Mesendoderm (in vitro differentiated cells): ENCODE measurements at regions not wholly inside any gene's neighbourhood (a gene's known extent, or its start where the extent isn't known, plus 50 kb on each side); places are given as distances from the start of the nearest gene placed in this dataset.

Experiments used
- DNase-seq: peaks from one replicate; pipeline ENCODE4 v3.0.0; 2013
- H2AK5ac ChIP-seq: 2 replicates; pipeline ENCODE4 v1.6.1; 2013; ENCODE audit warnings: low read length, inconsistent platforms
- H2BK120ac ChIP-seq: 2 replicates; pipeline ENCODE4 v1.6.1; 2013; ENCODE audit warnings: low read depth, mild to moderate bottlenecking, low read length, moderate library complexity, mixed read lengths
- H2BK15ac ChIP-seq: replicated peaks from 2 replicates; pipeline ENCODE4 v1.6.1; 2013; ENCODE audit warnings: low read depth, mild to moderate bottlenecking, moderate library complexity
- H2BK5ac ChIP-seq: 2 replicates; pipeline ENCODE4 v1.6.1; 2013; ENCODE audit warnings: low read length, inconsistent platforms
- H3K18ac ChIP-seq: 2 replicates; pipeline ENCODE4 v1.6.1; 2013; ENCODE audit warnings: mild to moderate bottlenecking, low read length, mixed read lengths
- H3K23ac ChIP-seq: one replicate; pipeline ENCODE4 v1.6.1; 2013; ENCODE audit warnings: low read length
- H3K27ac ChIP-seq: 2 replicates; pipeline ENCODE4 v1.5.1; 2013; ENCODE audit warnings: low read depth, mild to moderate bottlenecking, inconsistent platforms, low read length, moderate library complexity
- H3K27me3 ChIP-seq: 2 replicates; pipeline ENCODE4 v1.6.1; 2013; ENCODE audit warnings: low read length, control low read depth, mild to moderate bottlenecking, inconsistent platforms; ENCODE audit not compliant: insufficient read depth, poor library complexity
- H3K36me3 ChIP-seq: 2 replicates; pipeline ENCODE4 v1.6.1; 2013; ENCODE audit warnings: low read length, inconsistent platforms; ENCODE audit not compliant: control insufficient read depth, insufficient read depth
- H3K4ac ChIP-seq: one replicate; pipeline ENCODE4 v1.6.1; 2013; ENCODE audit warnings: low read depth, mild to moderate bottlenecking, low read length, moderate library complexity
- H3K4me1 ChIP-seq: 2 replicates; pipeline ENCODE4 v1.6.1; 2013; ENCODE audit warnings: low read depth, low read length, inconsistent platforms; ENCODE audit not compliant: control insufficient read depth
- H3K4me2 ChIP-seq: 2 replicates; pipeline ENCODE4 v1.6.1; 2013; ENCODE audit warnings: low read length
- H3K4me3 ChIP-seq: 2 replicates; pipeline ENCODE4 v1.5.1; 2013; ENCODE audit warnings: mild to moderate bottlenecking, low read length
- H3K56ac ChIP-seq: one replicate; pipeline ENCODE4 v1.6.1; 2013; ENCODE audit warnings: low read length
- H3K79me1 ChIP-seq: 2 replicates; pipeline ENCODE4 v1.6.1; 2013; ENCODE audit warnings: low read length, inconsistent platforms
- H3K79me2 ChIP-seq: 2 replicates; pipeline ENCODE4 v1.6.1; 2013; ENCODE audit warnings: mild to moderate bottlenecking, low read length; ENCODE audit not compliant: control insufficient read depth, insufficient read depth
- H3K9ac ChIP-seq: 2 replicates; pipeline ENCODE4 v1.6.1; 2013; ENCODE audit warnings: low read length, inconsistent platforms
- H4K5ac ChIP-seq: one replicate; pipeline ENCODE4 v1.6.1; 2013; ENCODE audit warnings: low read length
- H4K8ac ChIP-seq: one replicate; pipeline ENCODE4 v1.6.1; 2013; ENCODE audit warnings: low read depth, mild to moderate bottlenecking, control low read depth, low read length, moderate library complexity
- WGBS: extraction: QIAGEN DNeasy Blood & Tissue Kit; methylation state at CpG from one replicate; pipeline ENCODE4 v1.1.7; 2013; ENCODE audit warnings: low lambda C conversion rate, missing lambda C conversion rate; ENCODE audit not compliant: insufficient coverage; ENCODE audit errors: extremely low coverage; 5-methylcytosine and 5-hydroxymethylcytosine counted together

DNA sequence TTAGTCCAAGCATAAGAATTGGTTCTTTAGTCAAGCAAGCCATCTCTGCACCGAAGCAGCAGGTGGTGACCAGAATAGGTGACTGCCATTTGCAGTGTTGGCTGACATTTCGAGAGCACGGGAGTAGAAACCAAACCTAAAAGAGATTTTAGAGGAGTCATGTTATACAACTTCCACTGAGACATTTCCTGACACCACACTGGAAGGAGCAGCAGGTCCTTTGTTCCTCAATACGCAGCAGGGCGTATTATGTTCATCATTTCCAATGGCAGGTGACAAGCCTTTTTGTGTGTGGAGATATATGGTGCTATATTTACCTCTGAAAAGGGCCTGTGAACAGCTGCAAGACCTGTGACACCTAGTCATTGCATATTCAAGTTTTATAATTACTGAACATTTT is 418.8 kb upstream of the NETO1 start:
- Histone ChIP-seq H4K8ac (no peak overlapping the region), H2BK5ac (no peak overlapping the region), H3K18ac (no peak overlapping the region), H4K5ac (no peak overlapping the region), H2AK5ac (no peak overlapping the region), H3K27me3 (no peaks in the 10 kb centered on the region), H3K27ac (no peak overlapping the region), H3K36me3 (no peaks in the 10 kb centered on the region), H2BK15ac (no peak overlapping the region), H3K4me3 (no peak overlapping the region), H3K56ac (no peak overlapping the region), H3K9ac (no peak overlapping the region), H3K4ac (no peak overlapping the region), H3K79me1 (no peaks in the 10 kb centered on the region), H3K4me1 (no peaks in the 10 kb centered on the region), H2BK120ac (no peak overlapping the region), H3K79me2 (no peaks in the 10 kb centered on the region), H3K23ac (no peak overlapping the region), H3K4me2 (no peak overlapping the region)
- no peak for DNase-seq
- no CpG with 5 or more reads among the region's 5 CpGs for WGBS

DNA sequence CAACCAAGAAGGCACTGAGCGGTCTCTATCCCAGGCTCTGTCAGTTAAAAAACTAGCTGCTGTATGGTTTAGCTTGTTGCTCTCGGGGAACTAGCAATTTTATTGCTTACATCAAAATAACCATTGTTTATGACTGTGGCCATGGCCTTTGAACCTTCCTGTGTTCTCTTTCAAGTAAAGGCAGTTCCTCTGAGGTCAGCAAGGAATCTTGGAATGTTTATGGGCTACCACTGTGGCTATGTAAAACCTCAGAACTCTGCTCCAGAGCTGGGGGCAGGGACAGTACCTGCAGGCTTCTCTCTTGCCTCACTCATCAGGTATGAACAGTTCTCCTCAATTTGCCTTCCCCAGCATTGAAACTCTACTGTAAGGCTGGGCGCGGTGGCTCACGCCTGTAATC is 416.0 kb upstream of the NETO1 start:
- Histone ChIP-seq H2AK5ac (no peak overlapping the region), H3K56ac (no peak overlapping the region), H2BK120ac (no peak overlapping the region), H2BK5ac (no peak overlapping the region), H3K18ac (no peak overlapping the region), H3K27me3 (no peaks in the 10 kb centered on the region), H3K23ac (no peak overlapping the region), H2BK15ac (no peak overlapping the region), H3K79me2 (no peaks in the 10 kb centered on the region), H4K5ac (no peak overlapping the region), H3K4me1 (no peaks in the 10 kb centered on the region), H4K8ac (no peak overlapping the region), H3K36me3 (no peaks in the 10 kb centered on the region), H3K4me2 (no peak overlapping the region), H3K9ac (no peak overlapping the region), H3K79me1 (no peaks in the 10 kb centered on the region), H3K4ac (no peak overlapping the region), H3K4me3 (no peak overlapping the region), H3K27ac (no peak overlapping the region)
- no CpG with 5 or more reads among the region's 5 CpGs for WGBS
- DNase-seq = peak; percentile 53

DNA sequence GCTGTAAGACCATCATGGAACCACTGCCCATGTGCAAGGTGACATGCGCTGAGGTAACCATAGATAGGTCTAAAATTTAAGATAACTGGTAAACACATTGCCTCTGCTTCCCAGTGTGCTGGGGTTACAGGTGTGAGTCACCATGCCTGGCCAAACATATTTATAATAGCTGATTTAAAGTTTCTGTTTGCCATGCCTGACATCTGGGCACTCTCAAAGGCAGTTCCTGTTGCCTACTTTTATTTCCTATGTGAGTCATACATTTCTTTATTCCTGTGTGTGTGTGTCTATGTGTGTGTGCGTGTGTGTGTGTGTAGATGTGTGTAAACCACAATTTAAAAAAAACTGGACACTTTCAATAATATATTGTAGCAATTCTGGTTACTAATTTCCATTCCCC is 415.2 kb upstream of the NETO1 start:
- Histone ChIP-seq H2BK120ac (no peak overlapping the region), H3K18ac (no peak overlapping the region), H3K9ac (no peak overlapping the region), H3K23ac (no peak overlapping the region), H3K27ac (no peak overlapping the region), H3K4me2 (no peak overlapping the region), H2AK5ac (no peak overlapping the region), H3K4me3 (no peak overlapping the region), H3K79me2 (no peaks in the 10 kb centered on the region), H2BK5ac (no peak overlapping the region), H4K8ac (no peak overlapping the region), H3K4me1 (no peaks in the 10 kb centered on the region), H2BK15ac (no peak overlapping the region), H3K4ac (no peak overlapping the region), H4K5ac (no peak overlapping the region), H3K36me3 (no peaks in the 10 kb centered on the region), H3K79me1 (no peaks in the 10 kb centered on the region), H3K56ac (no peak overlapping the region), H3K27me3 (no peaks in the 10 kb centered on the region)
- DNase-seq = no peak
- no CpG with 5 or more reads among the region's 2 CpGs for WGBS

DNA sequence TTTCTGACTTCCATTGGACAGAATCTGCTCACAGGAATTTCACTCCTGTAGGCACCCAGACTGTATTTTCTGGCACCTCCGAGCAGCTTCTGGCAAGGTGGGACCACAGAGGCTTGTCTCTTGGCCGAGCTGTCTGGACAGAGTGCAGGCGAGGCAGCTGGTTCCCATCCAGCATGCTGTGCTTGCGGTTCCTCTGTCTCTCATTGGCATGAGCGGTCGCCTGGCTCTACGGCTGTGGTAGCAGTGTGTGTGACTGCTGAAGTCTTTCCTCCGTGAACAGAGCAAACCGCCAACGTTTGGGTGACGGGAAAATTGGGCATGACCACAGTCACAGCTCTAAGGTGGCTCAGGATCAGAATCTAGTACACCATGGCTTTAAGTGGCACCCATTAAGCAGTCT is 411.7 kb upstream of the NETO1 start:
- no peak overlapping the region for H3K9ac ChIP-seq
- H2BK5ac ChIP-seq = no peak overlapping the region
- H4K8ac ChIP-seq = no peak overlapping the region
- no peaks in the 10 kb centered on the region for H3K79me2 ChIP-seq
- no peak for DNase-seq
- no peaks in the 10 kb centered on the region for H3K4me1 ChIP-seq
- no peaks in the 10 kb centered on the region for H3K36me3 ChIP-seq
- no peak overlapping the region for H2AK5ac ChIP-seq
- H3K4me3 ChIP-seq = no peak overlapping the region
- H3K23ac ChIP-seq = no peak overlapping the region
- no peak overlapping the region for H3K4ac ChIP-seq
- WGBS = no CpG with 5 or more reads among the region's 11 CpGs
- H3K79me1 ChIP-seq = no peaks in the 10 kb centered on the region
- no peak overlapping the region for H4K5ac ChIP-seq
- H2BK15ac ChIP-seq = no peak overlapping the region
- H3K56ac ChIP-seq = no peak overlapping the region
- no peak overlapping the region for H3K27ac ChIP-seq
- H3K27me3 ChIP-seq = no peaks in the 10 kb centered on the region
- H3K18ac ChIP-seq = no peak overlapping the region
- H2BK120ac ChIP-seq = no peak overlapping the region
- H3K4me2 ChIP-seq = no peak overlapping the region

DNA sequence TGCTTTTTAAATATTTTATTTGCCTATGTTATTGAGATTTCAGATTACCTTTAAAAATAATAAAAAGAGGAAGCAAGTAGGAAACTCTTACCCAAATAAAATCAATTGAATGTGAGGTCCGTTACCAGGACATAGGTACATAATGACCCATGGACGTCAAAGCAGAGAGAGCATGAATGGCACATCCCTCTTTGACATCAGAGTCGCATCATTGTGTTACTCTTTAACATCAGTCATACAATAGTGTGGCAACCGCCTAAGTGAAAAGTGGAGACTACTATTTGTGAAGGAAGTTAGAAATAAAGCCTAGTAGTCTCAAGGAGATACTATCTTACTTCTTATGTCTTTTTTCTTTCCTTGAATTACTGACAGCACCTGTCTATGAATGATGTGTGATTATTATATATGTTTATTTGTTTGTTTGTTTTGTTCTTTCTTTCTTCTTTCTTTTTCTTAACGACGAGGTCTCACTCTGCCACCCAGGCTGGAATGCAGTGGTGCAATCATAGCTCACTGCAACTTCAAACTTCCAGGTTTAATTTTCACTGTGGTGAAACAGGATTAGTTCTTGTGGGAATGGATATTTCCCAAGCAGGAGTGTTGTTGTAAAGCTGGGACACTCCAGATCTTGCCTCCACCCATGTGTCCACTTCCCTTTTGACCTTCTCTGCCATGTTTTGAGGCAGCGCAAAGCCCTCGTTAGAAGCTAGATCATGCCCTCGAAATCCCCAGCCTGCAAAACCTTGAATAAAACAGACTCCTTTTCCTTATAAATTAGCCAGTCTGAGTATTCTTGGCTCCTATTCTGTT is 407.2 kb upstream of the NETO1 start:
- no peaks in the 10 kb centered on the region for H3K79me1 ChIP-seq
- no CpG with 5 or more reads among the region's 9 CpGs for WGBS

More for the DNA sequence above, 407.2 kb upstream of the NETO1 start:
- Histone ChIP-seq H3K4me2 (no peak overlapping the region), H2BK5ac (no peak overlapping the region), H3K4me1 (no peaks in the 10 kb centered on the region), H3K4ac (no peak overlapping the region), H3K9ac (no peak overlapping the region), H3K79me2 (no peaks in the 10 kb centered on the region), H2AK5ac (no peak overlapping the region), H3K4me3 (no peak overlapping the region), H3K23ac (no peak overlapping the region), H4K8ac (no peak overlapping the region), H2BK120ac (no peak overlapping the region), H3K27ac (no peak overlapping the region), H3K36me3 (no peaks in the 10 kb centered on the region), H3K27me3 (no peaks in the 10 kb centered on the region), H2BK15ac (no peak overlapping the region), H4K5ac (no peak overlapping the region), H3K56ac (no peak overlapping the region), H3K18ac (no peak overlapping the region)
- DNase-seq = no peak
